Stimulated activated effector memory CD8-positive, alpha-beta T cell treated with anti-CD3 and anti-CD28 coated beads, Interleukin-12 subunit alpha, Interleukin-12 subunit beta, amount 100 ng/mL, for 72 hours (primary cell): ENCODE measurements at regions not wholly inside any gene's neighbourhood (a gene's known extent, or its start where the extent isn't known, plus 50 kb on each side); places are given as distances from the start of the nearest gene placed in this dataset.

ENCODE experiments used
- ATAC-seq: fragments of 150-1000 bp; cut with Tn5 transposase; 2 replicates; pipeline ENCODE4 v1.10.0; 2021
- DNase-seq, 2 donors: peaks; one replicate each; pipeline ENCODE4 v3.0.0; 2021 to 2022; ENCODE audit warnings: low spot score in 2 of 2
- H3K27ac Mint-ChIP-seq: one replicate; pipeline ENCODE4 v1.8.0; 2022; ENCODE audit warnings: mild to moderate bottlenecking, mixed read lengths
- H3K36me3 Mint-ChIP-seq: one replicate; pipeline ENCODE4 v1.8.0; 2022; ENCODE audit warnings: mild to moderate bottlenecking, mixed read lengths
- H3K4me1 Mint-ChIP-seq: one replicate; pipeline ENCODE4 v1.8.0; 2022; ENCODE audit warnings: mixed read lengths
- H3K4me3 Mint-ChIP-seq: one replicate; pipeline ENCODE4 v1.8.0; 2022; ENCODE audit warnings: mild to moderate bottlenecking, mixed read lengths
- H3K9me3 Mint-ChIP-seq: one replicate; pipeline ENCODE4 v1.8.0; 2022; ENCODE audit warnings: mixed read lengths

DNA sequence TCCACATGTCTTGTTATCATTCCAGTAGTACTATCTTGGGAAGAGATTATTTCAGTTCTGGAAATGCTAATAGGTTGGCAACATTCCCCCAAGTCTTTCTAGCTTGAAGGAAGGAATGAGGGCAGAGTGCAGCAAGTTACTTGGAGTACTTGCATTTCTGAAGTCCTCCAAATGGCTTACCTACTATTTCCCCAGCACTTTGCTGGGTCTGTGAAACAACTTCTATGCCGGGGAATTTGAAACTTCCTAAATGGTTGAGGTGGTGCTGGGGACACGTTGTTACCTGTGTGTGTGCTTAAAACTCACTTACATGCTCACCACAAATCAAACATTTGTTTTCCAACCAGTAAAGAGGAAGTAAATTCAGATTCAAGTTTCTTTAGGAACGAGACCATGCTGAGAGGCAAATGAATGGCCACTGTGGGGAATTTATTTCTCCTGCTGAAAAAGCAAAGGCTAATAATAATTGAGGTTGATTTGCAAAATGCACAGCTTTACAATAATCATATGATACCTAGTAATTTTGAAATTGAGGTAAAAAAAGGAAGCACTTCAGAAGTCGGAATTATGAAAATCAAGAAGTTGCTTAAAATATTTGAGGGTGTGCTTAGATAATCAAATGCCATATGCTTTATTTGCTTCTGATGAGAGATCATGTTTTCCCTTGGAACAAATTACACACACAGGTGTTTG, 1167.7 kb upstream of the ZEB2 start:
- no peaks in the 10 kb centered on the region for H3K4me1 Mint-ChIP-seq
- no peak for ATAC-seq
- no peak for DNase-seq
- no peaks in the 10 kb centered on the region for H3K9me3 Mint-ChIP-seq
- no peak overlapping the region for H3K27ac Mint-ChIP-seq
- H3K4me3 Mint-ChIP-seq = no peak overlapping the region
- H3K36me3 Mint-ChIP-seq = no peaks in the 10 kb centered on the region

DNA sequence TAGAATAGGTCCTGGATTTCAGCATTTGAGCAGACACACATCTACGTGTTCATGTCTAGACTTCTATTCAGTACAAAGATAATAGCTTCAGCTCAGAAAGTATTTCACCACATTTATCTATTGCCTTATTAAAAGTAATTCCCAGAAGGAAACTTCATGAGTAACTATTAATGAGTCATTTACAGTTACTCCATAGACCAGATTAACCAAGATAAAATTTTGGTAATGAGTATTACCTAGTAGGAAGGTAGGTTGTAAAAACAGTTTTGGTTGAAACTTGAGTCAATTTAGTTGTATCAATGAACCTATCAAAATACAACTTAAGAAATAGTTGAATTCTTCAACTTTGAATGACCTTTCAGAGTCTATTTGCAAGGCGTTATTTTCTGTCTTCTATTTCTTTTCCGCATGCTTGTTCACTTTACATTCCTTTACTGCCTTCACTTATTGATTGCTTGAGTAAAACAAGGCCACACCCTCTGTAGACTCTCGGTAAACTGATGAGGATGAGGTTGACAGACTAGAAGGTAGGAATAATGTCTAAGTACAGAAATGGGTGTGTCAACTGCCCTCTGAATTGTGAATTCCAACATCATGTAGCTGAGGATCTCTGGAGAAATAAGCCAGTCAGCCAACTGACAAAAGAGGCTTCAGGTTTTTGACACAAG, 1165.6 kb upstream of the ZEB2 start:
- no peaks in the 10 kb centered on the region for H3K9me3 Mint-ChIP-seq
- H3K4me1 Mint-ChIP-seq = no peaks in the 10 kb centered on the region
- H3K27ac Mint-ChIP-seq = no peak overlapping the region
- DNase-seq = no peak
- no peak overlapping the region for H3K4me3 Mint-ChIP-seq
- H3K36me3 Mint-ChIP-seq = no peaks in the 10 kb centered on the region
- no peak for ATAC-seq

DNA sequence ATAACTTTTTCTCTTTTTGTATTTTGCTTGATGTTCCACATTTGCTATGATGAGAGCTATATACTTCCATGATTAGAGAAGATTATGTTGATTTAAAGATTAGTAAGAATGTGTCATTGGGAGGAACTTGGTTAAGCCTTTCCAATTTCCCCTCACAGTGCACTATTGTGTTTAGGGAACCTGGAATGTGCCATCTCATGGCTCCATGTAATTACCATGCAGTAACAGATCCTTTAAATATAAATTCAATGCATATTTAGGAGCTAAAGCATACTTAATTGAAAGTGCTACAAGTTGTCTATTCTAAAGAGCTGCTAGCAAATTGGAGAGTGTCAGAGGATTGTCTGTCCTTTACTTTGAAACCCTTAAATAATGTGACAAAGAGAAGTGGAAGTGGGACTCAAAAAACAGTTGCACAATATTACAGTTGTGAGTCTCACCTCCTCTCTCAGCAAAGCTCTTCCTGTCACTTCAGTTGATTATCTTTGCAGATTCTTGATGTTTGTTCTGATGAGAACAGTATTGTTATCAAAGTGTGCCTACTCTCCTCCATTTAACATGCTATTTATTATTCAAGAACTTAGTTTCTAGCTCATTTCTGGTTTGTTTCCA, 1162.7 kb upstream of the ZEB2 start:
- no peaks in the 10 kb centered on the region for H3K9me3 Mint-ChIP-seq
- DNase-seq (no peak), ATAC-seq (no peak)
- no peak overlapping the region for H3K4me3 Mint-ChIP-seq
- H3K36me3 Mint-ChIP-seq = no peaks in the 10 kb centered on the region
- no peak overlapping the region for H3K27ac Mint-ChIP-seq
- no peaks in the 10 kb centered on the region for H3K4me1 Mint-ChIP-seq

DNA sequence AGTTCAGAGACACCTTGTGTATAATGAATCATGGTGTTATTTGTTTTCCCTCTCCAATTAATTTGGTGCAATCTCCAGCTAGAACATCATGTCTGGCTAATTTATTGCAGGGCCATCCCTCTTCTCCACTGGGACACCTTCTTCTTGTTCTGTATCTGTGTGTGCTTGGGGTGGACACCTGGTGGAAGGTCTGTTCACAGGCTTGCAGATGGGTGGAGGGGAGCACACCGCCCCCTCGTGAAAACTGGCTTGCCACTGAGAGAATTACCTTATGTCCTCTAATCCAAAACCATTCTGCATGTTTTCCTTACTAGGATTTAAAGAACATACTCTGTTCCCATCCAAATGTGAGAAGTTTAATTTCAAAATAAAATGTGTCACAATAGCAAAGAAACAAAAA, 1160.4 kb upstream of the ZEB2 start:
- Mint-ChIP-seq H3K4me3 (no peak overlapping the region), H3K9me3 (no peaks in the 10 kb centered on the region), H3K4me1 (no peaks in the 10 kb centered on the region), H3K27ac (no peak overlapping the region), H3K36me3 (no peaks in the 10 kb centered on the region)
- ATAC-seq (no peak), DNase-seq (no peak)

DNA sequence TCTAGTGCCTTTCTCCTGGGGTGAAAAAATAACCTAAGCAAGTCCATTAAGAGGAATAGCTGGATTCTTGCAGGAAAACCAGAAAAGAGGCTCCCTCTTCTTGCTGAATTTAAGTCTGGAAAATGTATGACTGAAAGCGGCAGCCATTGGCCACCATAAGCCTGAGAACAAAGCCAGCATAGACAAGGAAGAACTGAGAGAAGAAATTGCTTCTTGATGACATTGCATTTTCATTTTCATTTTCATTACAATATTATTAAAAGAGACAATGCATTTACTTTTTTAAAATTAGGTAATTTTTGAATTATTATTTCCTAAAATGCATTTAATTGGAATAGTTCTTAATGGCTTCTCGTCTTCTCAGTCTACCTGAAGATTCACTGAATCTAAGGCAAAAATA, 1157.5 kb upstream of the ZEB2 start:
- no peak for ATAC-seq
- no peak overlapping the region for H3K27ac Mint-ChIP-seq

DNA sequence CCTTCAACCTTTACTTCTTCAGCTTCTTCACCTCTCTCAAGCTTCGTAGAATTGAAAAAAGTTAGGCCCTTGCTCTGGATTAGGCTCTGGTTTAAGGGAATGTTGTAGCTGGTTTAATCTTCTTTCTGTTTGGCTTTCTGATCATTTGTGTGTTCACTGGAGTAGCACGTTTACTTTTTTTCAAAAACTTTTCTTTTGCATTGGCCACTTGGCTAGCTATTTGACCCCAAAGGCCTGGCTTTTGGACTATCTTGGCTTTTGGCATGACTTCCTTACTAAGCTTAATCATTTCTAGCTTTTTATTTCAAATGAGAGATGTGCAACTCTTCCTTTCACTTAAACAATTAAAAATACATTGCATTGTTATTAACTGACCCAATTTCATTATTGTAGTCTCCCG, 1154.8 kb upstream of the ZEB2 start:
- no peak for DNase-seq
- Mint-ChIP-seq H3K36me3 (no peaks in the 10 kb centered on the region), H3K4me1 (no peaks in the 10 kb centered on the region), H3K4me3 (no peak overlapping the region), H3K27ac (no peak overlapping the region), H3K9me3 (no peaks in the 10 kb centered on the region)
- no peak for ATAC-seq

More for the DNA sequence above, 1157.5 kb upstream of the ZEB2 start:
- Mint-ChIP-seq H3K9me3 (no peaks in the 10 kb centered on the region), H3K36me3 (no peaks in the 10 kb centered on the region), H3K4me1 (no peaks in the 10 kb centered on the region), H3K4me3 (no peak overlapping the region)
- no peak for DNase-seq

DNA sequence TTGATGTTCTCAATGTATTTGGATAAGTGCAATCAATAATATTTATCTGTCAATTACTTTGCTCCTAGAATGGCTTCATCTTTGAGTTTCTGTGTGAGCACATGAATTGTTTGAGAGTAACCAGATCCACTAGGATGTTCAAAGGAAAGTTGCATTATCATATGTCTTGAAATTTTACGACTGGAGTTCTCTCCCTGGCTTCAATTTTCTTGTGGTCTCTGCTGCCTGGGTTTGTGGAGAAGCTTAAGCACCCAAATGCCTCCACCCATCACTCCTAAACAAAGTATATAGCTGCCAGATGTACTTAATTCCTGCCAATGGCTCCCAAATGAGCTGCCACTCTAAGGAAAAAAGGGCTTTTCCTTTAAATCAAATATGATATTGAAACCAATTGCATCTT, 1149.4 kb upstream of the ZEB2 start:
- DNase-seq (no peak), ATAC-seq (no peak)
- Mint-ChIP-seq H3K4me3 (no peak overlapping the region), H3K4me1 (no peaks in the 10 kb centered on the region), H3K27ac (no peak overlapping the region), H3K36me3 (no peaks in the 10 kb centered on the region), H3K9me3 (no peaks in the 10 kb centered on the region)

DNA sequence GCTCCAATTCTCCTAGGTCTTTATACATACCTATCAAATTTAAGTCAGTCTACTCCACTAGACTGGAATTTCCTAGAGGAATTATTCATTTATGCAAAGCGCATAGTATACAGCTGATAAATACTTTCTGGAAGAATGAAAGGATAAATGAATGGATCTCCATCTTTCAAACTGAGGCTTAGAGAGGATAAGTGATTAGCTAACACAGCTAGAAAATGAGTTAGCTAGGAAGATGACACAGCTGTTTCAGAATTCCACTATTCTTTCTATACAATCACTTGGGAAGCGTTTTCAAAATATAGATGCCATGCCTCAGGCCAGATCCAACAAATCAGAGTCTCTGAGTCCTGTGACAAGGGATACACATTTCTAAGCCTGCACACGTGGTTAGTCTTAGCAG, 1146.6 kb upstream of the ZEB2 start:
- H3K4me1 Mint-ChIP-seq = no peaks in the 10 kb centered on the region
- no peak overlapping the region for H3K27ac Mint-ChIP-seq
- H3K9me3 Mint-ChIP-seq = peaks cover 4% of the 10 kb centered on the region
- no peak for DNase-seq
- no peak overlapping the region for H3K4me3 Mint-ChIP-seq
- H3K36me3 Mint-ChIP-seq = no peaks in the 10 kb centered on the region
- ATAC-seq = no peak

DNA sequence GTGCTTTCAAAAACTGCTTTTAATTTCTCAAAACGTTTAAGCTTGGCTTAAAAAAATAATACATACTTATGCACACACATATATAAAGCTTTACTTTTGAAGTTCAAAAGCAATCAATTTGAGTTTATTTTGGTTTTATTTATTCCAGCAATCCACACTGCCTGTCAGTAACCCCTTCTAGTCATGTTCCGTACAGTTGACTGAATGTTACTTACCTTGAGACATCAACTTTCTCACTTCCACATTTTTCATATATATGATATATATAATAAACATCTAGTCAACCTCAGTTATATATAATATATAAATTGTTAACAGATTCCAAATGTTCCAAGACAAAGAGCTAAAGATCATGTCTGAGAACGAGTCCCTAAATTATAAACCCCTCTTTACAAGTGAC, 1137.3 kb upstream of the ZEB2 start:
- Mint-ChIP-seq H3K4me1 (no peaks in the 10 kb centered on the region), H3K36me3 (no peaks in the 10 kb centered on the region), H3K4me3 (no peak overlapping the region), H3K27ac (no peak overlapping the region), H3K9me3 (no peaks in the 10 kb centered on the region)
- ATAC-seq (no peak), DNase-seq (no peak)

DNA sequence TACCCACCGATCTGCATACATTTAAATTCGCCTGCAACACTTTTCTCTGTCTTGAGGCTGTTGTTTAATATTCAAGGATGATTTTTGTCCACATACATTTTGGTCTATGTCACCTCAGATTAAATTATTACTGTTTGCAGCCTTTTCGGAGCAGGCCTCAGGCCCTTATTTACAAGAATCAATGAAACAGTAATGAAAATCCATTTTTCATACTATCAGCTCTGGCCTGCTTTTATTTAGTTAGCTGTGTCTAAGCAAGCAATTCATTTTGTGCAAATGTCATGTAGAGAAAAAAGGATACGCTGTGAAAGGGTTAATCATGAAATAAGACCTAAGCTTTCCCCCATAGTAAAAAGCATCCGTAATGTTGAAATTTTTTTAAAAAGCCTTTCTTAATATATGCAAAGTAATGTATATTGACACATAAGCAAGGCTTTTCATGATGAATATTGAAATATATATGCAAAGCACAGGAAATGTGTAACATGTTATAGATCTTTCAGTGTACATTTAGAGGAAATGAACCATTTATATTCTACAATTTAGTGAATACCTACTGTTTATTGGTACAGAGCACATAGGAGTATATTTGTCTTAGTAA, 1135.3 kb upstream of the ZEB2 start:
- no peaks in the 10 kb centered on the region for H3K4me1 Mint-ChIP-seq
- ATAC-seq = no peak
- no peak for DNase-seq
- no peak overlapping the region for H3K4me3 Mint-ChIP-seq
- H3K36me3 Mint-ChIP-seq = no peaks in the 10 kb centered on the region
- H3K27ac Mint-ChIP-seq = no peak overlapping the region
- H3K9me3 Mint-ChIP-seq = no peaks in the 10 kb centered on the region

DNA sequence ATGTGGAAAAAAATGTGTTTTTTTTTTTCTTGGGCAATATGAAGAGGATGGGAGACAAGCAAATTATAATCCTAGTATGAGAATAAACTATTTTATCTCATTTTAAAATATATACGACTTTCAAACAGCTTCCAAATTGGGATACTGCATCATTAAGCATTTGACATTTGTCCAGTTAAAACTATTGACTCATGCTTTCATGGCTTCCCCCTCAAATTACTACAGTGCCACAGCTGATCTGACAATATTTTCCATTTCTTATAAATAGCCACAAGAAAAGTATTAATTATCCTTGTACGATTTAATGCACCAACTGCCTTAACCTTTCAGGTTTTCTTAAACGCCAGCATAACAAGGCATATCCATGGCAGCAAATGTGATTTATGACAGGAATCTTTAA, 1134.8 kb upstream of the ZEB2 start:
- no peak overlapping the region for H3K4me3 Mint-ChIP-seq
- no peaks in the 10 kb centered on the region for H3K36me3 Mint-ChIP-seq
- no peak for ATAC-seq
- DNase-seq = no peak
- H3K27ac Mint-ChIP-seq = no peak overlapping the region
- no peaks in the 10 kb centered on the region for H3K4me1 Mint-ChIP-seq
- peaks cover 3% of the 10 kb centered on the region for H3K9me3 Mint-ChIP-seq

DNA sequence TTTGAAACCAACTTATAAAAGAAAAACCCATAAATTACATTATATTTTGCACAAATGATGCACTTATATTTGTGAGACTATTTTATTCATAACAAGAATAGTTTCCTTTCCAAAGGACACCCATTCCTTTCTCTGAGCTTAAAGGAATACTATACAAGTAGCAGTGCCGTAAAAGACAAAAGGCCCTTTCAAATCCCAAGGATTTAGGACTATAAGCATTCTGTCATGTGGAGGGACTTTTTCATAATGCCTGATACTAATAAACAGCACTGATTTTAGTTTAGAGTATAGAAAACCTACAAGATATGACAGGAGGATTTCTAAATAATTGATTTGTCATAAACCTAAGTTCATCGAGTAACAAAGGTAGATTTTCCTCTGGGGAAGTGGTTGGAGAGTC, 1134.2 kb upstream of the ZEB2 start:
- no peaks in the 10 kb centered on the region for H3K4me1 Mint-ChIP-seq
- no peak overlapping the region for H3K4me3 Mint-ChIP-seq
- no peak overlapping the region for H3K27ac Mint-ChIP-seq
- ATAC-seq (no peak), DNase-seq (no peak)
- H3K9me3 Mint-ChIP-seq = peaks cover 3% of the 10 kb centered on the region
- H3K36me3 Mint-ChIP-seq = no peaks in the 10 kb centered on the region

DNA sequence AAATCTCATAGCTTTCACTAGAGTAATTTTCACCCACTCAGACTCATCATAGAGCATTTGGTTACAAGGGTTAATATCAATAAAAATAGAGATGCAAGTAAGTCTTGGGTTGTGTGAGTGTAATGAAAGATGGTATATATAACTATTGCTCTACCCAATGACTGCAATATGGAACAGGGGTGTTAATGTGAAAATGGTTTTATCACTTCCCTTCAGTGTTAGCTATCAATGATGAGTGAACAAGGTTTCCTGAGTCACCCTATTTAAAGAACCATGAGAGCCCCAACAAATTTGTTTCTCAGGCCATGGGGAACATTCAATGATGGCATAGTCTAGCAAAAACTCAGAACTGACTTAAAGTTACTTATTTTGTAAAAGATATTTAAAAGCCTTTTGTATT, 1133.6 kb upstream of the ZEB2 start:
- Mint-ChIP-seq H3K4me1 (no peaks in the 10 kb centered on the region), H3K9me3 (peaks cover 3% of the 10 kb centered on the region), H3K27ac (no peak overlapping the region), H3K36me3 (no peaks in the 10 kb centered on the region), H3K4me3 (no peak overlapping the region)
- DNase-seq = no peak
- ATAC-seq = no peak

DNA sequence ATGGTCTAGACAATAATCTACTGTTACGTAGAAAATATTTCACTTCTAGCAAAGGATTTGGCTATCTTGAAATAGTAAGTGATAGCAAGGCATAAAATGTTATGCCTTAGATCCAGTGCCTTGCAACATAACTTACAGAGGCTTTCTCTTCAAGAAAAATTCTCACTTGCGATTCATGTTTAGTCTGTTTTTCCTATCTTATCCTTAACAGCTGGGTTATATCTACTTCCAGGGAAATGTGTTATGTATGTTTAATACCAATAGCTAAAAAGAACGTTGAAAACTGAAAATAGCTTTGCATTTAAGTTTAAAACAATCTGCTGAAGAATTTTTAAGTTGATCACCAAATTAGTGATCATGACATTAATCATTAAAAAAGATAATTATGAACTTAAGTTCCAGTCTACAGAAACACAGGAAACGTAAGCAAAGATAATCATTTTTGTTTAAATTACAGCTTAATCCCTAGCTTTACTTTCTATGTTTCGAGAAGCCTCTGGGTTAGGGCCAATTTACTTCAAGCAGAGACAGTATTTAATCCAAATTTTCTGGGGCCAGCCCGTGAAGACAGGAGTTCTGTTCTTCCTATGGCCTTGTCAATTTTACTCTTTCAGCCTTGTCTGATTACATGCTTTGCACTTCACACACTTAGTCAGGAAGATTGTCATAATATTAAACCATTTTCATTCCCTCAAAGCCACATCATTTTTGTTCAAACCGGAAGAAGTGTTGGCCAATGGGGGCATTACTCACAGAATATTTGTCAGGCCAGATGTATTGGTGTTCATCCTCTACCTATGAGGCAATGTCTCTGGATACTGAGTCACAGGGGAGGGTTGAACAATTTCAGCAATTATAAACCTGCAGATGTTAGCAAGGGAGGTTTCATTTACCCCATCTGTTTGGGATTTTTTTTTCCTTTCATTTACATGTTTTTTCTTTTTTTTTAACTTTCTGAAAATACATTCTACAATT, 1132.9 kb upstream of the ZEB2 start:
- no peaks in the 10 kb centered on the region for H3K4me1 Mint-ChIP-seq
- DNase-seq = no peak
- ATAC-seq = no peak
- no peak overlapping the region for H3K4me3 Mint-ChIP-seq
- H3K9me3 Mint-ChIP-seq = peaks cover 3% of the 10 kb centered on the region
- H3K36me3 Mint-ChIP-seq = no peaks in the 10 kb centered on the region
- no peak overlapping the region for H3K27ac Mint-ChIP-seq

DNA sequence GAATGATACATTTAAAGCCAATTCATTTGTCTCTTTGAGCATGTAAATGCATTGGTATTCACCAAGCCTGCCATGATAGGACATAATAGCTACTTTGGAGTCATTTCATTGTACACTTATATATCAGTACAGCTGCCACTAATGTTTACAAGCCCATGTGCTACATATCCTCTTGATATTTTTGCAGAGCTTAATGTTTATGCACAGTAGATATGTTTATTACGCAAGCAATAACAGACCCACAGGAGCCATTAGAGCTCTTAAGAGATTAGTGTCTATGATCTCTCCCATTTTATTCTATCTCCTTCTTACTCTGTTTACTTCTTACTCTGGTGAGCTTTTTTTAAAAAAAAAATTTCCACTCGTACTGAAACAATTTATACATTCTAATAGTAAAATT, 1132.1 kb upstream of the ZEB2 start:
- no peak overlapping the region for H3K4me3 Mint-ChIP-seq
- peaks cover 3% of the 10 kb centered on the region for H3K9me3 Mint-ChIP-seq
- no peaks in the 10 kb centered on the region for H3K36me3 Mint-ChIP-seq
- no peak for ATAC-seq
- no peaks in the 10 kb centered on the region for H3K4me1 Mint-ChIP-seq
- no peak for DNase-seq
- no peak overlapping the region for H3K27ac Mint-ChIP-seq
